MM.1S (cell line): ENCODE measurements at regions not wholly inside any gene's neighbourhood (a gene's known extent, or its start where the extent isn't known, plus 50 kb on each side); places are given as distances from the start of the nearest gene placed in this dataset.

Experiments used
- DNase-seq: peaks from one replicate; pipeline ENCODE4 v3.0.0-alpha.2; 2015
- H2AFZ ChIP-seq: fragments of 300-600 bp; sonication (generic); 2 replicates; pipeline ENCODE4 v1.6.0; 2016; ENCODE audit warnings: antibody characterized with exemption, low read length
- H3F3A ChIP-seq: fragments of 300-600 bp; sonication (generic); 2 replicates; pipeline ENCODE4 v1.6.1; 2016; ENCODE audit warnings: mild to moderate bottlenecking, antibody characterized with exemption, low read length, moderate library complexity, mixed read lengths; ENCODE audit not compliant: insufficient read depth
- H3K27ac ChIP-seq: fragments of 300-600 bp; sonication (generic); 2 replicates; pipeline ENCODE4 v1.5.1; 2016; ENCODE audit warnings: mild to moderate bottlenecking, low read length
- H3K27me3 ChIP-seq: fragments of 300-600 bp; sonication (generic); replicated peaks from 2 replicates; pipeline ENCODE4 v1.6.0; 2016; ENCODE audit warnings: low read length; ENCODE audit not compliant: insufficient read depth
- H3K36me3 ChIP-seq: fragments of 300-600 bp; sonication (generic); replicated peaks from 2 replicates; pipeline ENCODE4 v1.6.1; 2016; ENCODE audit warnings: mild to moderate bottlenecking, low read length, mixed read lengths; ENCODE audit not compliant: insufficient read depth
- H3K4me1 ChIP-seq: fragments of 300-600 bp; sonication (generic); 2 replicates; pipeline ENCODE4 v1.6.1; 2016; ENCODE audit warnings: low read length, mixed read lengths
- H3K4me2 ChIP-seq: fragments of 300-600 bp; sonication (generic); 2 replicates; pipeline ENCODE4 v1.6.0; 2016; ENCODE audit warnings: low read depth, low read length
- H3K4me3 ChIP-seq: fragments of 300-600 bp; sonication (generic); 2 replicates; pipeline ENCODE4 v1.5.1; 2016; ENCODE audit warnings: low read length, mixed read lengths
- H3K79me2 ChIP-seq: fragments of 300-600 bp; sonication (generic); 2 replicates; pipeline ENCODE4 v1.6.1; 2016; ENCODE audit warnings: mixed run types, low read length, mixed read lengths
- H3K9ac ChIP-seq: fragments of 300-600 bp; sonication (generic); 2 replicates; pipeline ENCODE4 v1.6.1; 2016; ENCODE audit warnings: low read length, mixed read lengths
- H3K9me2 ChIP-seq: fragments of 300-600 bp; sonication (generic); replicated peaks from 2 replicates; pipeline ENCODE4 v1.6.1; 2016; ENCODE audit warnings: mild to moderate bottlenecking, low read length, mixed read lengths; ENCODE audit not compliant: insufficient read depth
- H3K9me3 ChIP-seq: fragments of 300-600 bp; sonication (generic); replicated peaks from 2 replicates; pipeline ENCODE4 v1.6.1; 2016; ENCODE audit warnings: mild to moderate bottlenecking, low read length, mixed read lengths; ENCODE audit not compliant: insufficient read depth
- H4K20me1 ChIP-seq: fragments of 300-600 bp; sonication (generic); 2 replicates; pipeline ENCODE4 v1.6.1; 2016; ENCODE audit warnings: mild to moderate bottlenecking, low read length, moderate library complexity, mixed read lengths; ENCODE audit not compliant: insufficient read depth
- CTCF ChIP-seq: fragments of 300-600 bp; sonication (generic); IDR thresholded peaks from 2 replicates; pipeline ENCODE4 v1.5.1; 2016; ENCODE audit warnings: antibody characterized with exemption, low read length, mixed read lengths
- EZH2 ChIP-seq: fragments of 300-600 bp; sonication (generic); optimal IDR thresholded peaks from 2 replicates; pipeline ENCODE3; 2017; ENCODE audit warnings: low read depth, mild to moderate bottlenecking, antibody characterized with exemption, low read length, mixed read lengths
- EZH2phosphoT487 ChIP-seq: fragments of 300-600 bp; sonication (generic); IDR thresholded peaks from 2 replicates; pipeline ENCODE4 v1.6.1; 2018; ENCODE audit warnings: antibody characterized with exemption, low read length

- DNase-seq, result no peak
- Histone ChIP-seq H3F3A (no peaks in the 10 kb centered on the region), H3K9me3 (no peaks in the 10 kb centered on the region), H3K79me2 (no peaks in the 10 kb centered on the region), H3K9me2 (no peaks in the 10 kb centered on the region), H3K27me3 (no peaks in the 10 kb centered on the region; the same call in 1 of the 2 replicates), H3K4me3 (no peak overlapping the region), H3K36me3 (no peaks in the 10 kb centered on the region), H3K27ac (no peak overlapping the region), H3K9ac (no peak overlapping the region), H4K20me1 (no peaks in the 10 kb centered on the region), H3K4me1 (no peaks in the 10 kb centered on the region), H2AFZ (no peak overlapping the region), H3K4me2 (no peak overlapping the region)
- TF ChIP-seq EZH2 (no peak), EZH2phosphoT487 (no peak), CTCF (no peak)
Measured at GRCh38 chr3:18779704-18780103, 354.6 kb upstream of the SATB1 start.

- H3K9me2 ChIP-seq, result no peaks in the 10 kb centered on the region
- no peak for TF ChIP-seq EZH2
- TF ChIP-seq CTCF, result no peak
- TF ChIP-seq EZH2phosphoT487, result no peak
- H3K9ac ChIP-seq, result no peak overlapping the region
- H3F3A ChIP-seq, result no peaks in the 10 kb centered on the region
- no peak overlapping the region for H3K4me2 ChIP-seq
- no peak overlapping the region for H2AFZ ChIP-seq
- H3K27ac ChIP-seq, result no peak overlapping the region
- H3K9me3 ChIP-seq, result no peaks in the 10 kb centered on the region
- H3K4me1 ChIP-seq, result no peaks in the 10 kb centered on the region
- H3K4me3 ChIP-seq, result no peak overlapping the region
- no peaks in the 10 kb centered on the region for H4K20me1 ChIP-seq
- H3K27me3 ChIP-seq, result peaks cover 10% of the 10 kb centered on the region
- H3K79me2 ChIP-seq, result no peaks in the 10 kb centered on the region
- H3K36me3 ChIP-seq, result no peaks in the 10 kb centered on the region
- no peak for DNase-seq
Measured at GRCh38 chr3:18778598-18778997, 353.5 kb upstream of the SATB1 start.

- Histone ChIP-seq H3K27me3 (peaks cover 15% of the 10 kb centered on the region), H3K4me3 (no peak overlapping the region), H3K4me1 (no peaks in the 10 kb centered on the region), H3K9ac (no peak overlapping the region), H3K36me3 (no peaks in the 10 kb centered on the region), H3F3A (no peaks in the 10 kb centered on the region), H3K9me3 (no peaks in the 10 kb centered on the region), H3K27ac (no peak overlapping the region), H3K79me2 (no peaks in the 10 kb centered on the region), H3K4me2 (no peak overlapping the region), H4K20me1 (no peaks in the 10 kb centered on the region), H3K9me2 (no peaks in the 10 kb centered on the region), H2AFZ (no peak overlapping the region)
- TF ChIP-seq EZH2phosphoT487, result no peak
- no peak for TF ChIP-seq EZH2
- TF ChIP-seq CTCF, result no peak
- DNase-seq, result no peak
Measured at GRCh38 chr3:18778094-18778493, 353.0 kb upstream of the SATB1 start.
